ENCODE measurements at regions not wholly inside any gene's neighbourhood (a gene's known extent, or its start where the extent isn't known, plus 50 kb on each side); places are given as distances from the start of the nearest gene placed in this dataset.

GRCh38 chr4:14855719-14856061, 146.6 kb upstream of the CPEB2 start:
- TF ChIP-seq CTCF (IDR thresholded peaks at IDR 0.05) = no peak
- TF ChIP-seq POLR2A (IDR thresholded peaks at IDR 0.05) = no peak

All from tibial nerve (tissue), 3 donors.